ENCODE measurements at regions not wholly inside any gene's neighbourhood (a gene's known extent, or its start where the extent isn't known, plus 50 kb on each side); places are given as distances from the start of the nearest gene placed in this dataset.

GRCh38 chr14:80084196-80084595 is 127.1 kb downstream of the DIO2 start:
- no peak for DNase-seq
- Histone ChIP-seq H3K4ac (ENCODE audit: low read depth, low read length) (no peak overlapping the region), H3K27me3 (ENCODE audit: insufficient read depth, low read length) (no peaks in the 10 kb centered on the region), H3K23ac (ENCODE audit: insufficient read length, low read depth, low read length) (no peak overlapping the region), H3K9ac (ENCODE audit: extremely low read depth, insufficient read length, low read length) (no peak overlapping the region), H3K79me2 (ENCODE audit: insufficient read depth, low read length) (no peaks in the 10 kb centered on the region), H4K20me1 (ENCODE audit: control insufficient read depth, insufficient read depth, insufficient read length) (no peaks in the 10 kb centered on the region), H2AFZ (ENCODE audit: low read length) (no peak overlapping the region), H3T11ph (ENCODE audit: low read length) (no peak overlapping the region), H2BK5ac (ENCODE audit: insufficient read length, low read length) (no peak overlapping the region), H3K79me1 (ENCODE audit: insufficient read depth, low read depth, low read length, poor library complexity, severe bottlenecking) (no peaks in the 10 kb centered on the region), H2BK20ac (ENCODE audit: low read depth, low read length, poor library complexity, severe bottlenecking) (no peak overlapping the region), H2BK15ac (ENCODE audit: low read depth, low read length) (no peak overlapping the region), H3K18ac (ENCODE audit: insufficient read length, low read depth, low read length) (no peak overlapping the region), H4K5ac (ENCODE audit: insufficient read length, low read depth, low read length) (no peak overlapping the region), H3K56ac (ENCODE audit: insufficient read length, low read depth, low read length) (no peak overlapping the region), H3K14ac (ENCODE audit: insufficient read depth, low read length) (no peak overlapping the region), H2AK5ac (ENCODE audit: insufficient read length, low read length) (no peak overlapping the region), H2BK120ac (ENCODE audit: low read depth, low read length, poor library complexity, severe bottlenecking) (no peak overlapping the region), H3K9me3 (ENCODE audit: control insufficient read depth, low read depth, low read length) (no peaks in the 10 kb centered on the region), H3K4me1 (ENCODE audit: insufficient read depth, low read length) (no peaks in the 10 kb centered on the region), H2BK12ac (ENCODE audit: insufficient read length, low read depth, low read length) (no peak overlapping the region), H4K8ac (replicated peaks; ENCODE audit: insufficient read length, low read depth, low read length) (no peak overlapping the region), H4K91ac (ENCODE audit: insufficient read length, low read depth, low read length) (no peak overlapping the region), H3K27ac (ENCODE audit: insufficient read length, low read depth, low read length) (no peak overlapping the region), H3K23me2 (ENCODE audit: insufficient read length, low read depth, low read length, poor library complexity, severe bottlenecking) (no peaks in the 10 kb centered on the region), H3K4me2 (ENCODE audit: insufficient read depth, insufficient read length, low read length) (no peak overlapping the region)
- no CpG with 5 or more reads among the region's 2 CpGs for WGBS (ENCODE audit: extremely low coverage, insufficient read length, low lambda C conversion rate)
- TF ChIP-seq CTCF (conservative IDR thresholded peaks at IDR 0.05): no peak
- Mint-ChIP-seq H3K9me3 (peaks cover 4 to 11% of the 10 kb centered on the region in 2 experiments), H3K27me3 (ENCODE audit: low read depth) (no peaks in the 10 kb centered on the region; the same call in 1 of the 2 replicates), H3K4me3 (no peak overlapping the region), H3K4me1 (no peaks in the 10 kb centered on the region), H3K36me3 (ENCODE audit: insufficient read depth in 1 of 3, low read depth in 3 of 3) (peaks cover 0 to 13% (median 13%) of the 10 kb centered on the region in 3 experiments; a peak in 4 of 7 replicates), H3K27ac (no peak overlapping the region)

Measured in H9 (cell line).